ENCODE measurements at regions not wholly inside any gene's neighbourhood (a gene's known extent, or its start where the extent isn't known, plus 50 kb on each side); places are given as distances from the start of the nearest gene placed in this dataset.
"Not testable (repeated sequence)": the region's sequence is repeated elsewhere in the genome, so short reads cannot be mapped to it uniquely, and the experiment has no call there.

- Mint-ChIP-seq H3K4me3 (ENCODE audit: unreplicated experiment) (no peak overlapping the region), H3K9me3 (ENCODE audit: low read depth) (peaks cover 4% of the 10 kb centered on the region), H3K4me1 (ENCODE audit: low read depth) (no peaks in the 10 kb centered on the region), H3K36me3 (ENCODE audit: low read depth) (no peaks in the 10 kb centered on the region), H3K27ac (ENCODE audit: unreplicated experiment) (no peak overlapping the region), H3K27me3 (ENCODE audit: low read depth) (no peaks in the 10 kb centered on the region)
- TF ChIP-seq, protein P1, sequence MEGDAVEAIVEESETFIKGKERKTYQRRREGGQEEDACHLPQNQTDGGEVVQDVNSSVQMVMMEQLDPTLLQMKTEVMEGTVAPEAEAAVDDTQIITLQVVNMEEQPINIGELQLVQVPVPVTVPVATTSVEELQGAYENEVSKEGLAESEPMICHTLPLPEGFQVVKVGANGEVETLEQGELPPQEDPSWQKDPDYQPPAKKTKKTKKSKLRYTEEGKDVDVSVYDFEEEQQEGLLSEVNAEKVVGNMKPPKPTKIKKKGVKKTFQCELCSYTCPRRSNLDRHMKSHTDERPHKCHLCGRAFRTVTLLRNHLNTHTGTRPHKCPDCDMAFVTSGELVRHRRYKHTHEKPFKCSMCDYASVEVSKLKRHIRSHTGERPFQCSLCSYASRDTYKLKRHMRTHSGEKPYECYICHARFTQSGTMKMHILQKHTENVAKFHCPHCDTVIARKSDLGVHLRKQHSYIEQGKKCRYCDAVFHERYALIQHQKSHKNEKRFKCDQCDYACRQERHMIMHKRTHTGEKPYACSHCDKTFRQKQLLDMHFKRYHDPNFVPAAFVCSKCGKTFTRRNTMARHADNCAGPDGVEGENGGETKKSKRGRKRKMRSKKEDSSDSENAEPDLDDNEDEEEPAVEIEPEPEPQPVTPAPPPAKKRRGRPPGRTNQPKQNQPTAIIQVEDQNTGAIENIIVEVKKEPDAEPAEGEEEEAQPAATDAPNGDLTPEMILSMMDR (IDR thresholded peaks at IDR 0.05): no peak
- DNase-seq (ENCODE audit: low spot score): no peak
Observed at GRCh38 chr5:162956570-162956969, 480.8 kb upstream of the CCNG1 start.

DNA sequence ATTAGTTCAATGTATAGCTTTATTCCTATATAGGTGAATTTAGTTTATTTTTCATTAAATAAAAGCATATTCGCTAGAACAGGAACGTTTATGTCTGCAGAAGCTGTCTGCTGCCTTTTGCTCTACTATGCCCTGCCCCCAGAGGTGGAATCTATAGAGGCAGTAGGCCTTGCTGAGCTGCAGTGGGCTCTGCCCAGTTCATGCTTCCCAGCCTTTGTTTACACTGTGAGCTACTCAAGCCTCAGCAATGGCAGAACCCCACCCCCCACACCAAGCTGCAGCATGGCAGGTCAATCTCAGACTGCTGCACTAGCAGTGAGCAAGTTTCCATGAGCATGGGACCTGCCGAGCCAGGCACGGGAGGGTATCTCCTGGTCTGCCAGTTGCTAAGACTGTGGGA, 473.3 kb upstream of the CCNG1 start:
- H3K4me1 Mint-ChIP-seq (ENCODE audit: low read depth); H3K36me3 Mint-ChIP-seq (ENCODE audit: low read depth); DNase-seq (ENCODE audit: low spot score); H3K27me3 Mint-ChIP-seq (ENCODE audit: low read depth); H3K4me3 Mint-ChIP-seq (ENCODE audit: unreplicated experiment); H3K27ac Mint-ChIP-seq (ENCODE audit: unreplicated experiment): not testable (repeated sequence)
- peaks cover 23% of the 10 kb centered on the region for H3K9me3 Mint-ChIP-seq (ENCODE audit: low read depth)

DNA sequence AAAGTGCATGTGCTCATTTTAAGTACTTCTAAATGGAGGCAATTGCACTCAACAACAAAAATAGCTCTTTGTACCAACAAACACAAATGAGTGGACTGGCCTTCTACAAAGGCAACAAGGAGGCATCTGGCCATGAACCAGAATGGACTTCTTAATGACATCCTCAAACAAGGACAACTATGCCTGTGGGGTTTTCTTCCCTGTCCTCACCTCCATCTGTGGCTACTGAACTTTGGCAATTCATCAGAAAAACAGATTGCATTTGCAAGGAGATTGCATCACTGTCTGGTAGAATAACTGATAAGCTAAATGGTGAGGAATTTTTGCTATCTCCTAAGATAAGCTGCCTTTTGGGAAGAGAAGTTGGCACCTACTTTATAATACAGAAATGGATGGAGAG, 447.3 kb upstream of the CCNG1 start:
- Mint-ChIP-seq H3K27me3 (ENCODE audit: low read depth) (peaks cover 2% of the 10 kb centered on the region), H3K4me3 (ENCODE audit: unreplicated experiment) (no peak overlapping the region), H3K4me1 (ENCODE audit: low read depth) (no peaks in the 10 kb centered on the region), H3K9me3 (ENCODE audit: low read depth) (no peaks in the 10 kb centered on the region), H3K36me3 (ENCODE audit: low read depth) (no peaks in the 10 kb centered on the region), H3K27ac (ENCODE audit: unreplicated experiment) (no peak overlapping the region)
- TF ChIP-seq, protein P1 (IDR thresholded peaks at IDR 0.05): no peak
- DNase-seq (ENCODE audit: low spot score): no peak

DNA sequence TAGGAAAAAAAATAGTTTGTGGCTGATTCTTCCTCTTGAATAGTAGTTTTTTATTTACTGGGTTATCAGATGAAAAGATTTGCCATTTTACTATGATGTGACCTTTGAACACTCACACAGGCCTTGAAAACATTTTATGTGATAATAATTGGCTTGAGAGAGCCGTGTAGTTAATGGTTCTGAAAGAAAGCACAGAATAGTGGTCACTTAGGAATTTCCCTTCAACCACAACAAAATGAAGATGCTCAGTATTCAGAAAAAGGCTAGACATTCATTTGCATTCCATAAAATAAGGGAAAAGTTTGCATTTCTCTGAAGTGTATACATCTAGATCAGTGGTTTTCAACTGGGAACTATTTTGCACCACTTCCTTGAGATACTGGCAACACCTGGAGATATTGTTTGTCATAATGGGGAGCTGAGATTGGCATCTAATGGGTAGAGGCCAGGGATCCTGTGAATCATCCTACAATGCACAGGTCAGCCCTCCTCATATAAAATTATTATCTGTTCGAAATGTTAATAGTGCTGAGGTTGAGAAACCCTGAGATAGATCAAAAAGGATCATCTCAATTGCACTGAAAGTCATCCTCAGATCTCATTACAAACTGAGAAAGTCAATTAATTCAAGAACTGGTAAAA, 446.4 kb upstream of the CCNG1 start:
- no peak for DNase-seq (ENCODE audit: low spot score)
- H3K36me3 Mint-ChIP-seq (ENCODE audit: low read depth): no peaks in the 10 kb centered on the region
- TF ChIP-seq, protein P1 (IDR thresholded peaks at IDR 0.05): no peak
- H3K27ac Mint-ChIP-seq (ENCODE audit: unreplicated experiment): no peak overlapping the region
- H3K27me3 Mint-ChIP-seq (ENCODE audit: low read depth): peaks cover 2% of the 10 kb centered on the region
- no peak overlapping the region for H3K4me3 Mint-ChIP-seq (ENCODE audit: unreplicated experiment)
- H3K9me3 Mint-ChIP-seq (ENCODE audit: low read depth): no peaks in the 10 kb centered on the region
- H3K4me1 Mint-ChIP-seq (ENCODE audit: low read depth): no peaks in the 10 kb centered on the region

- Mint-ChIP-seq H3K9me3 (ENCODE audit: low read depth) (no peaks in the 10 kb centered on the region), H3K4me3 (ENCODE audit: unreplicated experiment) (no peak overlapping the region), H3K27ac (ENCODE audit: unreplicated experiment) (no peak overlapping the region), H3K4me1 (ENCODE audit: low read depth) (no peaks in the 10 kb centered on the region), H3K27me3 (ENCODE audit: low read depth) (no peaks in the 10 kb centered on the region), H3K36me3 (ENCODE audit: low read depth) (no peaks in the 10 kb centered on the region)
- TF ChIP-seq, protein P1 (IDR thresholded peaks at IDR 0.05): no peak
- DNase-seq (ENCODE audit: low spot score): no peak
Observed at GRCh38 chr5:162995568-162995967, 441.8 kb upstream of the CCNG1 start.

- no peak for DNase-seq (ENCODE audit: low spot score)
- no peaks in the 10 kb centered on the region for H3K27me3 Mint-ChIP-seq (ENCODE audit: low read depth)
- H3K4me1 Mint-ChIP-seq (ENCODE audit: low read depth): no peaks in the 10 kb centered on the region
- TF ChIP-seq, protein P1 (IDR thresholded peaks at IDR 0.05): no peak
- H3K36me3 Mint-ChIP-seq (ENCODE audit: low read depth): no peaks in the 10 kb centered on the region
- H3K4me3 Mint-ChIP-seq (ENCODE audit: unreplicated experiment): no peak overlapping the region
- no peaks in the 10 kb centered on the region for H3K9me3 Mint-ChIP-seq (ENCODE audit: low read depth)
- H3K27ac Mint-ChIP-seq (ENCODE audit: unreplicated experiment): no peak overlapping the region
Observed at GRCh38 chr5:162996053-162996452, 441.3 kb upstream of the CCNG1 start.

Data from chondrocyte (in vitro differentiated cells).